ENCODE measurements at regions not wholly inside any gene's neighbourhood (a gene's known extent, or its start where the extent isn't known, plus 50 kb on each side); places are given as distances from the start of the nearest gene placed in this dataset.
A peak's percentile ranks its signal among the peaks of the same experiment; 100 is the strongest.

DNA sequence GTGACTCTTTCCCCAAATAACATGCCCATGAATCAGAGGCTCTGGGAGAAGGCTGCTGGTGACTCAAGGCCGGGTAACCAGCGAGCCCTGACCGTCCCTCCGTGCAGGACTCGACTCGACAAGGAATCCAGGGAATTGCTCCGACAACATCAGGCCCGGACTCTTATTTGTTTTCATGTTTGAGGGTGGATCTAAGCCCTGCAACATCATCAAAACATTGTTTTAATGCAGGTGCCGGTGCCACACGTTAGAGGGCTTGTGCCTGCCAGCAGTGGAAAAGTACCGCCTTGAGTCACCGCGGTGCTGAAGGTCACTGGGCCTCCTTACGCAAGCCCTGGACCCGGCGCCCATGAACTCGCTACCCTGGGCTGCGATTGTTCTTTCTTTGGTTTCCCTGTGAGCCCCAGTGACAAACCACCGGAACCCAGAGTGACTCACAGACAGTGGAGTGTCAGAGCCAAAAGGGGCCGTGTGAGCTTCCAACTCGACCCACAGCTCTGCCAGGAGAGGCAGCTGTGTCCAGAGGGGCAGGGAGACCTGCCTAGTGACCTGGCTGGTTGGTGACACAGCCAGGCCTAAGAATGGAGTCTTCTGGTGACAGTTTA is 139.4 kb upstream of the SHH start (continued):
- TF ChIP-seq, protein P1, sequence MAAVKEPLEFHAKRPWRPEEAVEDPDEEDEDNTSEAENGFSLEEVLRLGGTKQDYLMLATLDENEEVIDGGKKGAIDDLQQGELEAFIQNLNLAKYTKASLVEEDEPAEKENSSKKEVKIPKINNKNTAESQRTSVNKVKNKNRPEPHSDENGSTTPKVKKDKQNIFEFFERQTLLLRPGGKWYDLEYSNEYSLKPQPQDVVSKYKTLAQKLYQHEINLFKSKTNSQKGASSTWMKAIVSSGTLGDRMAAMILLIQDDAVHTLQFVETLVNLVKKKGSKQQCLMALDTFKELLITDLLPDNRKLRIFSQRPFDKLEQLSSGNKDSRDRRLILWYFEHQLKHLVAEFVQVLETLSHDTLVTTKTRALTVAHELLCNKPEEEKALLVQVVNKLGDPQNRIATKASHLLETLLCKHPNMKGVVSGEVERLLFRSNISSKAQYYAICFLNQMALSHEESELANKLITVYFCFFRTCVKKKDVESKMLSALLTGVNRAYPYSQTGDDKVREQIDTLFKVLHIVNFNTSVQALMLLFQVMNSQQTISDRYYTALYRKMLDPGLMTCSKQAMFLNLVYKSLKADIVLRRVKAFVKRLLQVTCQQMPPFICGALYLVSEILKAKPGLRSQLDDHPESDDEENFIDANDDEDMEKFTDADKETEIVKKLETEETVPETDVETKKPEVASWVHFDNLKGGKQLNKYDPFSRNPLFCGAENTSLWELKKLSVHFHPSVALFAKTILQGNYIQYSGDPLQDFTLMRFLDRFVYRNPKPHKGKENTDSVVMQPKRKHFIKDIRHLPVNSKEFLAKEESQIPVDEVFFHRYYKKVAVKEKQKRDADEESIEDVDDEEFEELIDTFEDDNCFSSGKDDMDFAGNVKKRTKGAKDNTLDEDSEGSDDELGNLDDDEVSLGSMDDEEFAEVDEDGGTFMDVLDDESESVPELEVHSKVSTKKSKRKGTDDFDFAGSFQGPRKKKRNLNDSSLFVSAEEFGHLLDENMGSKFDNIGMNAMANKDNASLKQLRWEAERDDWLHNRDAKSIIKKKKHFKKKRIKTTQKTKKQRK (IDR thresholded peaks at IDR 0.05; ENCODE audit: low read length): no peak
- no peak for TF ChIP-seq ZNF354B (CRISPR knock-in tag; IDR thresholded peaks at IDR 0.05)
- TF ChIP-seq, protein P2, sequence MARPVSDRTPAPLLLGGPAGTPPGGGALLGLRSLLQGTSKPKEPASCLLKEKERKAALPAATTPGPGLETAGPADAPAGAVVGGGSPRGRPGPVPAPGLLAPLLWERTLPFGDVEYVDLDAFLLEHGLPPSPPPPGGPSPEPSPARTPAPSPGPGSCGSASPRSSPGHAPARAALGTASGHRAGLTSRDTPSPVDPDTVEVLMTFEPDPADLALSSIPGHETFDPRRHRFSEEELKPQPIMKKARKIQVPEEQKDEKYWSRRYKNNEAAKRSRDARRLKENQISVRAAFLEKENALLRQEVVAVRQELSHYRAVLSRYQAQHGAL (CRISPR knock-in tag; IDR thresholded peaks at IDR 0.05; ENCODE audit: not compliant biosample characterization): no peak
- TF ChIP-seq TARDBP (CRISPR knock-in tag; IDR thresholded peaks at IDR 0.05): peak; percentile 92
- no peak; the same call in 1 of the 2 replicates for TF ChIP-seq SRY (CRISPR knock-in tag; IDR thresholded peaks at IDR 0.05)
- no peak for TF ChIP-seq ZNF367 (CRISPR knock-in tag; IDR thresholded peaks at IDR 0.05; ENCODE audit: borderline replicate concordance)
- TF ChIP-seq, protein P3, sequence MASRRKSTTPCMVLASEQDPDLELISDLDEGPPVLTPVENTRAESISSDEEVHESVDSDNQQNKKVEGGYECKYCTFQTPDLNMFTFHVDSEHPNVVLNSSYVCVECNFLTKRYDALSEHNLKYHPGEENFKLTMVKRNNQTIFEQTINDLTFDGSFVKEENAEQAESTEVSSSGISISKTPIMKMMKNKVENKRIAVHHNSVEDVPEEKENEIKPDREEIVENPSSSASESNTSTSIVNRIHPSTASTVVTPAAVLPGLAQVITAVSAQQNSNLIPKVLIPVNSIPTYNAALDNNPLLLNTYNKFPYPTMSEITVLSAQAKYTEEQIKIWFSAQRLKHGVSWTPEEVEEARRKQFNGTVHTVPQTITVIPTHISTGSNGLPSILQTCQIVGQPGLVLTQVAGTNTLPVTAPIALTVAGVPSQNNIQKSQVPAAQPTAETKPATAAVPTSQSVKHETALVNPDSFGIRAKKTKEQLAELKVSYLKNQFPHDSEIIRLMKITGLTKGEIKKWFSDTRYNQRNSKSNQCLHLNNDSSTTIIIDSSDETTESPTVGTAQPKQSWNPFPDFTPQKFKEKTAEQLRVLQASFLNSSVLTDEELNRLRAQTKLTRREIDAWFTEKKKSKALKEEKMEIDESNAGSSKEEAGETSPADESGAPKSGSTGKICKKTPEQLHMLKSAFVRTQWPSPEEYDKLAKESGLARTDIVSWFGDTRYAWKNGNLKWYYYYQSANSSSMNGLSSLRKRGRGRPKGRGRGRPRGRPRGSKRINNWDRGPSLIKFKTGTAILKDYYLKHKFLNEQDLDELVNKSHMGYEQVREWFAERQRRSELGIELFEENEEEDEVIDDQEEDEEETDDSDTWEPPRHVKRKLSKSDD (CRISPR knock-in tag; IDR thresholded peaks at IDR 0.05; ENCODE audit: low read depth): peak; percentile 29; the same call in 1 of the 2 replicates
- no peak for TF ChIP-seq ARID2 (CRISPR knock-in tag; IDR thresholded peaks at IDR 0.05; ENCODE audit: borderline replicate concordance)
- TF ChIP-seq KMT2A (CRISPR knock-in tag; IDR thresholded peaks at IDR 0.05): peak; percentile 69; the same call in 1 of the 2 replicates
- TF ChIP-seq ZSCAN30 (CRISPR knock-in tag; IDR thresholded peaks at IDR 0.05): no peak
- no peak for TF ChIP-seq PHB2 (IDR thresholded peaks at IDR 0.05; ENCODE audit: partially characterized antibody)
- TF ChIP-seq ZBTB2 (CRISPR knock-in tag; IDR thresholded peaks at IDR 0.05; ENCODE audit: low read depth): no peak; the same call in 1 of the 2 replicates
- no peak for TF ChIP-seq MBD4 (IDR thresholded peaks at IDR 0.05; ENCODE audit: borderline replicate concordance, low read length)
- no peak for TF ChIP-seq ZMAT5 (CRISPR knock-in tag; IDR thresholded peaks at IDR 0.05; ENCODE audit: borderline replicate concordance, low read depth)
- no peak for TF ChIP-seq ZNF282 (IDR thresholded peaks at IDR 0.05; ENCODE audit: partially characterized antibody)
- no peak; the same call in 1 of the 2 replicates for TF ChIP-seq ZBTB38 (CRISPR knock-in tag; IDR thresholded peaks at IDR 0.05)
- no peak for TF ChIP-seq ZNF615 (CRISPR knock-in tag; IDR thresholded peaks at IDR 0.05; ENCODE audit: borderline replicate concordance)
- peak; percentile 87; the same call in 1 of the 2 replicates for TF ChIP-seq MTA1 (CRISPR knock-in tag; IDR thresholded peaks at IDR 0.05; ENCODE audit: borderline replicate concordance)
- peak; percentile 80 to 92; a peak in 3 of 4 replicates for TF ChIP-seq POLR2A (IDR thresholded peaks at IDR 0.05; ENCODE audit: insufficient read depth in 1 of 2, low read depth in 2 of 2, low read length in 2 of 2)
- TF ChIP-seq NFKB2 (CRISPR knock-in tag; IDR thresholded peaks at IDR 0.05; ENCODE audit: borderline replicate concordance): peak; percentile 79; the same call in 1 of the 2 replicates
- TF ChIP-seq ZNF792 (CRISPR knock-in tag; IDR thresholded peaks at IDR 0.05): peak; percentile 96
- TF ChIP-seq HNF4G (IDR thresholded peaks at IDR 0.05; ENCODE audit: borderline replicate concordance, low read depth, low read length): peak; percentile 94
- peak; percentile 97 for TF ChIP-seq HNF4G (CRISPR knock-in tag; IDR thresholded peaks at IDR 0.05; ENCODE audit: borderline replicate concordance, low read depth)

Measured in HepG2 (cell line).